ENCODE measurements at regions not wholly inside any gene's neighbourhood (a gene's known extent, or its start where the extent isn't known, plus 50 kb on each side); places are given as distances from the start of the nearest gene placed in this dataset.
"Not testable (repeated sequence)": the region's sequence is repeated elsewhere in the genome, so short reads cannot be mapped to it uniquely, and the experiment has no call there.

- TF ChIP-seq POLR2A, CTCF, POLR2AphosphoS5 (IDR thresholded peaks at IDR 0.05): not testable (repeated sequence)
These were observed 54.1 kb upstream of the NOTCH2NLA start for GRCh38 chr1:146282807-146283526.
